Esophagus squamous epithelium (tissue), 5 donors: ENCODE measurements at regions not wholly inside any gene's neighbourhood (a gene's known extent, or its start where the extent isn't known, plus 50 kb on each side); places are given as distances from the start of the nearest gene placed in this dataset.

Source experiments
- DNase-seq: peaks from one replicate; lab custom pipeline; 2025; lab: John Stamatoyannopoulos, UW
- H3K27ac ChIP-seq, 4 donors: fragments of 200-600 bp; sonication (generic); one replicate each; pipeline ENCODE4 v1.5.1; 2016 to 2019; ENCODE audit warnings: mild to moderate bottlenecking in 1 of 4
- H3K27me3 ChIP-seq, 4 donors: fragments of 200-600 bp; sonication (generic); 1 replicate in 3 of 4; 2 replicates in 1 of 4; pipeline versions ENCODE4 v1.5.1 to v1.6.0; 2017 to 2021; ENCODE audit warnings: antibody characterized with exemption in 1 of 4
- H3K36me3 ChIP-seq, 3 donors: fragments of 200-600 bp; sonication (generic); one replicate each; pipeline ENCODE4 v1.5.1; 2016 to 2019
- H3K4me1 ChIP-seq, 3 donors: fragments of 200-600 bp; sonication (generic); one replicate each; pipeline ENCODE4 v1.5.1; 2017 to 2019
- H3K4me3 ChIP-seq, 4 donors: fragments of 200-600 bp; sonication (generic); 1 replicate in 3 of 4; 2 replicates in 1 of 4; pipeline ENCODE4 v1.5.1; 2016 to 2019; ENCODE audit warnings: mild to moderate bottlenecking in 2 of 4, moderate library complexity in 1 of 4
- H3K9me3 ChIP-seq, 3 donors: fragments of 200-600 bp; sonication (generic); one replicate each; pipeline ENCODE4 v1.5.1; 2016 to 2019
- POLR2A ChIP-seq, 4 donors: fragments of 450-650 bp; IDR thresholded peaks; one replicate each; pipeline ENCODE4 v1.6.1; 2017; ENCODE audit warnings: antibody characterized with exemption in 4 of 4, mild to moderate bottlenecking in 4 of 4, moderate library complexity in 3 of 4
- WGBS, 2 donors: methylation state at CpG; one replicate each; pipeline ENCODE4 v1.1.5; 2018; 5-methylcytosine and 5-hydroxymethylcytosine counted together
- intact Hi-C: fragments of 100-400 bp; cut with DNase I; formaldehyde crosslinking; loops from one replicate; pipeline ENCODE4 v1.15.0; 2022
- TF ChIP-seq, protein P1 (sequence below), 6 experiments: fragments of 450-650 bp in 4 of 6; fragments of 200-600 bp in 2 of 6; sonication (generic) in 2 of 6; IDR thresholded peaks; one replicate each; pipeline ENCODE4 v1.5.1; 2016 to 2019; ENCODE audit warnings: antibody characterized with exemption in 6 of 6, mild to moderate bottlenecking in 4 of 6, moderate library complexity in 4 of 6
- donor health status: DM: yes; HTN: yes; CAD: no.

DNA sequence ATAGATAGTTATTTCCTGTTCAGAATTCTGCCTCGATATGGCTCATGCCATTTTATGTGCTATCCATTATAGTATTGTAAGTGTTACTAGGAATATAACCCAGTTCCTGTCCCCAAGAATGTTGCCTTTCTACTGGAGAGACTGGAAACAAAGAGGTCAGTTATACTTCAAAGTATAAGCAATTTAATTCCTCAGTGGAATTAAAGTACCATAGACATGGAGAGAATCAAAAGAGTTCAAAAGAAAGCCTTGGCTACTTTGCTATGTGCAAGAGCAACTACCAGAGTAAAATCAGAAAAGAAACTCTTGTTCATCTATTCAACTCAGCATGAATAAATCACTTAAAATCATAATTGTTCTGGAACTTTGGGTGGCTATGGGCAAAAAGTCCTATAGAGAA lies 173.2 kb upstream of the EEA1 start:
- no peak overlapping the region for H3K4me3 ChIP-seq
- intact Hi-C loops: no loop called here
- no peaks in the 10 kb centered on the region for H3K36me3 ChIP-seq
- no peak for TF ChIP-seq POLR2A (IDR thresholded peaks at IDR 0.05)
- TF ChIP-seq, protein P1, sequence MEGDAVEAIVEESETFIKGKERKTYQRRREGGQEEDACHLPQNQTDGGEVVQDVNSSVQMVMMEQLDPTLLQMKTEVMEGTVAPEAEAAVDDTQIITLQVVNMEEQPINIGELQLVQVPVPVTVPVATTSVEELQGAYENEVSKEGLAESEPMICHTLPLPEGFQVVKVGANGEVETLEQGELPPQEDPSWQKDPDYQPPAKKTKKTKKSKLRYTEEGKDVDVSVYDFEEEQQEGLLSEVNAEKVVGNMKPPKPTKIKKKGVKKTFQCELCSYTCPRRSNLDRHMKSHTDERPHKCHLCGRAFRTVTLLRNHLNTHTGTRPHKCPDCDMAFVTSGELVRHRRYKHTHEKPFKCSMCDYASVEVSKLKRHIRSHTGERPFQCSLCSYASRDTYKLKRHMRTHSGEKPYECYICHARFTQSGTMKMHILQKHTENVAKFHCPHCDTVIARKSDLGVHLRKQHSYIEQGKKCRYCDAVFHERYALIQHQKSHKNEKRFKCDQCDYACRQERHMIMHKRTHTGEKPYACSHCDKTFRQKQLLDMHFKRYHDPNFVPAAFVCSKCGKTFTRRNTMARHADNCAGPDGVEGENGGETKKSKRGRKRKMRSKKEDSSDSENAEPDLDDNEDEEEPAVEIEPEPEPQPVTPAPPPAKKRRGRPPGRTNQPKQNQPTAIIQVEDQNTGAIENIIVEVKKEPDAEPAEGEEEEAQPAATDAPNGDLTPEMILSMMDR (IDR thresholded peaks at IDR 0.05): no peak
- WGBS, 2 donors: 54 to 59% methylated on average over 1 of the region's 1 CpG
- H3K4me1 ChIP-seq: no peaks in the 10 kb centered on the region
- H3K9me3 ChIP-seq: no peaks in the 10 kb centered on the region
- H3K27me3 ChIP-seq: no peaks in the 10 kb centered on the region
- no peak for DNase-seq
- H3K27ac ChIP-seq: no peak overlapping the region

DNA sequence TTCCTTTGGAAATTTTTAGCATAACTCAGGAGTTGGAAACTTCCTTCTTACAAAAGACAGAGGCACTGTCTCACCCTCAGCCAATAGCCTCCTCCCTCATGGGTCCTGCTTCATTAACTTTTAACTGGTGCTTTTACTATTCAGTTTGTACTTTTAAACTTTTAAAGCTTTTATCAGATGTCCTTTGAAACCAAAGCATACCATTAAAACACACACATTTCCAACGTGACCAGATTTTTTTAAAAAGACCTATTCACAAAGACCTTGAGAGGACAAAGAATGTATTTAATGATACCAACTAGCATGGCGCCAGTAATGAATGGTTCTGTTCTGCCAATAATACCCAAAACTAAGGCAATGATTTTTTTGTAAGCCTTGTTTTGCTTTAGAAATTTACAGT lies 173.6 kb upstream of the EEA1 start:
- H3K9me3 ChIP-seq: no peaks in the 10 kb centered on the region
- intact Hi-C loops: no loop called here
- H3K4me3 ChIP-seq: no peak overlapping the region
- H3K36me3 ChIP-seq: no peaks in the 10 kb centered on the region
- H3K4me1 ChIP-seq: no peaks in the 10 kb centered on the region
- 57 to 69% methylated on average over 2 of the region's 2 CpGs for WGBS, 2 donors
- H3K27ac ChIP-seq: no peak overlapping the region
- DNase-seq: no peak
- H3K27me3 ChIP-seq: no peaks in the 10 kb centered on the region
- no peak for TF ChIP-seq POLR2A (IDR thresholded peaks at IDR 0.05)
- TF ChIP-seq, protein P1 (IDR thresholded peaks at IDR 0.05): no peak

DNA sequence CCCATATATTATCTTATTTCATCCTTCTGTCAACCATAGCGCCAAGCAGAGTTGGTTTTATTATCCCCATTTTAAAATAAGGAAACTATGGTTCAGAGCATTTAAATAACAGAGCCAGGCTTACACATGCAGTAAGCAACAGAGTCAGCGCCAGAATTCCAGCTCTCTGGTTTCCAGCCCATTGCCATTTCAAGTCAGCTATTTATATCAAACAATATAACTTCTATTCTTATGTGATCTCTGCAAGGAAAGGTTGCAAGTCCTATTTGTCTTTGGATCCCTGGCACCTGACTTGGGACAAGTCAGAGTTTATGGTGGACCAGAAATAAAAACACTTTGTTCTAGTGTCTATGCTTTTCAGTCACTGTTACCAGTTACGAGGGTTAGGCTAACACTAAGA lies 174.1 kb upstream of the EEA1 start:
- Histone ChIP-seq H3K27me3 (no peaks in the 10 kb centered on the region), H3K9me3 (no peaks in the 10 kb centered on the region), H3K4me1 (peaks cover 0 to 4% (median 0%) of the 10 kb centered on the region in 3 donors), H3K27ac (peak overlapping the region in 1 of 4 donors; percentile 22), H3K4me3 (no peak overlapping the region), H3K36me3 (no peaks in the 10 kb centered on the region)
- TF ChIP-seq, protein P1 (IDR thresholded peaks at IDR 0.05): no peak
- TF ChIP-seq POLR2A (IDR thresholded peaks at IDR 0.05): no peak
- WGBS, 2 donors: 61 to 66% methylated on average over 3 of the region's 3 CpGs
- intact Hi-C loops: no loop called here
- no peak for DNase-seq

DNA sequence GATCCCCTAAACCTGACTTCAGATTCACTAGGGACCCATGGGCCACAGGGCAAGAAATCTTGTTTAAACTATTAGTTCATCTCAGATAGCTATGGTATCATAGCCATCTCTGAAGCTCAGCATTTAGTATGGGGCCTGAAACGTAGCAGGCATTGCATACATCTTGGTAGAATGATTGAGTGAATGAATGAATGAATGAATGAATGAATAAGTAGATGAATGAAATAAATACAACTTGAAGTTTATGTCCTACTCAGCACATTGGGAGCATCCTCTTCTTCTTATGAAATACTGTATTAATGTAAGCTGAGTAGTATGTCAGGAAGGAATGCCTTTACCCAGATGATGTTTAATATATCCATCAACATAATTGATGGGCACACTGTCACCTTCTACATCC lies 175.4 kb upstream of the EEA1 start:
- TF ChIP-seq POLR2A (IDR thresholded peaks at IDR 0.05): no peak
- TF ChIP-seq, protein P1 (IDR thresholded peaks at IDR 0.05): no peak

DNA sequence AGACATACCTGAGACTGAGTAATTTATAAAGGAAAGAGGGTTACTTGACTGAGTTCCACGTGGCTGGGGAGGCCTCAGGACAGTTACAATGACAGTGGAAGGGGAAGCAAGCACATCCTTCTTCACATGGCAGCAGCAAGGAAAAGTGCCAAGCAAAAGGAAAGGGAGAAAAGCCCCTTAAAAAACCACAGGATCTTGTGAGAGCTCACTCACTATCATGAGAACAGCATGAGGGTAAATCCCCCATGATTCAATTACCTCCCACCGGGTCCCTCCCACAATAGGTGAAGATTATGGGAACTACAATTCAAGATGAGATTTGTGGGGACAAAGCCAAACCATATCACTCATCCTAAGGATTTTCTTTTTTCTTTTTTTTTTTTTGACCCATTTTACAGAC lies 177.8 kb upstream of the EEA1 start:
- no peaks in the 10 kb centered on the region for H3K36me3 ChIP-seq
- intact Hi-C loops: no loop called here
- H3K27ac ChIP-seq: no peak overlapping the region
- no peaks in the 10 kb centered on the region for H3K9me3 ChIP-seq
- no peak for TF ChIP-seq POLR2A (IDR thresholded peaks at IDR 0.05)
- TF ChIP-seq, protein P1 (IDR thresholded peaks at IDR 0.05): no peak
- no peak for DNase-seq
- no peak overlapping the region for H3K4me3 ChIP-seq
- no peaks in the 10 kb centered on the region for H3K27me3 ChIP-seq
- peaks cover 0 to 14% (median 10%) of the 10 kb centered on the region in 3 donors for H3K4me1 ChIP-seq
- 41 to 64% methylated on average over 2 of the region's 2 CpGs for WGBS, 2 donors

More for the DNA sequence above, 175.4 kb upstream of the EEA1 start:
- Histone ChIP-seq H3K9me3 (no peaks in the 10 kb centered on the region), H3K4me3 (no peak overlapping the region), H3K36me3 (no peaks in the 10 kb centered on the region), H3K4me1 (peaks cover 0 to 14% (median 9%) of the 10 kb centered on the region in 3 donors), H3K27me3 (no peaks in the 10 kb centered on the region), H3K27ac (no peak overlapping the region)
- 83 to 93% methylated on average over 1 of the region's 1 CpG for WGBS, 2 donors
- DNase-seq: no peak
- intact Hi-C loops: no loop called here
